Hepatocyte (in vitro differentiated cells): ENCODE measurements at regions not wholly inside any gene's neighbourhood (a gene's known extent, or its start where the extent isn't known, plus 50 kb on each side); places are given as distances from the start of the nearest gene placed in this dataset.

ENCODE experiments used
- CTCF ChIP-seq: fragments of 200-600 bp; sonication (generic); IDR thresholded peaks from 2 replicates; pipeline ENCODE4 v1.5.1; 2016; ENCODE audit warnings: antibody characterized with exemption, mild to moderate bottlenecking; ENCODE audit not compliant: poor library complexity
- EZH2 ChIP-seq: fragments of 200-600 bp; sonication (generic); IDR thresholded peaks from 2 replicates; pipeline ENCODE4 v1.6.1; 2016; ENCODE audit warnings: antibody characterized with exemption, mild to moderate bottlenecking, borderline replicate concordance
- EZH2phosphoT487 ChIP-seq: fragments of 200-600 bp; sonication (generic); IDR thresholded peaks from one replicate; pipeline ENCODE4 v1.6.1; 2018; ENCODE audit warnings: antibody characterized with exemption, mild to moderate bottlenecking, low read depth, moderate library complexity; ENCODE audit not compliant: unreplicated experiment, severe bottlenecking

GRCh38 chr3:46091046-46091445 is 63.8 kb upstream of the XCR1 start:
- TF ChIP-seq CTCF (no peak), EZH2 (no peak), EZH2phosphoT487 (no peak)
